Activated CD8-positive, alpha-beta memory T cell treated with anti-CD3 and anti-CD28 coated beads, Interleukin-2, amount 50 U/mL, for 4 hours (primary cell): ENCODE measurements at regions not wholly inside any gene's neighbourhood (a gene's known extent, or its start where the extent isn't known, plus 50 kb on each side); places are given as distances from the start of the nearest gene placed in this dataset.
"Not testable (repeated sequence)": the region's sequence is repeated elsewhere in the genome, so short reads cannot be mapped to it uniquely, and the experiment has no call there.

Experiments
- DNase-seq: peaks from one replicate; pipeline ENCODE4 v3.0.0-alpha.2; 2020

DNA sequence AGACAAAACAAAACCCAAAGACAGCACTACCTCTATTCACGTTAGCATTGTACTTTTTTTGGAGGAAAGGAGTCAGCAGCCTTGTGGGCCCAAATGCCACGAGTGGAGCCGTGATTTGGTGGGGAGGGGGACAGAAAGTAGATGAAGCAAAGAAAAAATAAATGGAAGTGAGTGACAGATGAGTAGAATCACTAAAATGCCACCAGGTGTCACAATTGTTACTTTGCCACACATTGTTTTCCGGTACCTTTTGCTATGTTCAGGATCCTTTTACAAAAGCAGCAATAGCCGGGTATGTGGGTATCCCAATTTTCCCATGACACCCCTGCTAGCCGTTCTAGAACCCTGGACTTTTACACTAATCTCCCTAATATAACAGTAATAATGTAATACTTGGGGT lies 85.0 kb upstream of the AK4 start:
- no peak for DNase-seq

DNA sequence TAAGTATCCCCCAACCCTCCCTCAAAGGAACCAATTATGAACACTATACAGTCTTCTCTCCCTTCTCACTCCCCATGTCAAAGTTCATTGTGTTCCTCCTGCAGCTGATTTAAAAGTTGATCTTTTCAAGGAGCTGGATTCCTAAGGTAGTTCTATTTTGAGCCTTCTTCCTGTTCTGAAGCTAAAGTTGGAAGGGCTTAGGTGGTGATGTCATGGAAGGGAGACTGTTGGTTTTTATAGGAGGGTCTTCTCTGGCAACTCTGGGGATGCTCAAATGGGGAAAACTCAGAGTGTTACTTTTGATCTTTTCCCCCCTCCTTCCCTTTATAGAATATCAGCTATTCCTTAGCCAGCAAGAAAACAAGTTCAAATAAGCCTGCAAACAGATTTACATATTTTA lies 83.0 kb upstream of the AK4 start:
- DNase-seq = no peak

DNA sequence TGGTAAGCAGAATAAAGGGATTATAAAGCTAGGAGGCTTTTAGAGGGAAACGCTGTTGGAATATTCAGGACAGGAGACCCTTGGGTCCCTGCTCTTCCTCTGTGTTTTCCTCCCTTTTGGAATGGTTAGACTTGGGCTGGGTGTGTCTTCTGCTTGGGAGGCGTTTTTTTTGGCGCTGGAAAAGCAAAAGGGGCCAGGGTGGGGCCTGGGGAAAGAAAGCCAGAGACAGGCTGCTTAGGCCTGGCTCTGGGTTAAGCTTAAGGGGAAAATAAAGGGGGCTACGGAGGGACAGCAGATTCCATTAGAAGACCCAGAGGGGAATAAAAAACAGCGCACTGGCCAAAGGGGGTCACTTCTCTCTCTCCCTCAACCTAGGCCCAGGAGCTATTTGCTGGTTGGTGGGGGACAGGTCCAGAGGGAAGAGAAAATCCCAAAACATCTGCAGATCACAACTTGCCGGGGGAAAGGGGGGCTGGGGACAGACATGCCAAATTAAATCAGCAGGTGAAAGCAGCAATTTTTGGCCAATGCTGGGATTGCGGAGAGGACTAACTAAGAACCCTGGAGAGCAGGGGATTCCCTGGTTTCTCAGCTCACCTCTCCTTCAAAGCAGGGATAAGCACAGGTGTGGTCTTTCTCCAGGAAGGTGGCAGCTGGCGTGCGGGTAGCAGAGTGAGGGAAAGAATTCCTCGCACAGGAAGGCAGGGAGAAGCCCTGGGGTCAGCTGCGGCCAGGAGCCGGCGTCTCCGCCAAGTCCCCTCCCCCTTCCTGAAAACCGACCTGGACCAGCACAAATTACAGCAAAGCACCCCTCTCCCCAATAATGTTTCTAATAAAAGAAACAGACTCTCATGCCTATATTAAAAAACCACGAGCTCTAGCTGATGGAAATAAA lies 82.2 kb upstream of the AK4 start:
- DNase-seq = no peak

DNA sequence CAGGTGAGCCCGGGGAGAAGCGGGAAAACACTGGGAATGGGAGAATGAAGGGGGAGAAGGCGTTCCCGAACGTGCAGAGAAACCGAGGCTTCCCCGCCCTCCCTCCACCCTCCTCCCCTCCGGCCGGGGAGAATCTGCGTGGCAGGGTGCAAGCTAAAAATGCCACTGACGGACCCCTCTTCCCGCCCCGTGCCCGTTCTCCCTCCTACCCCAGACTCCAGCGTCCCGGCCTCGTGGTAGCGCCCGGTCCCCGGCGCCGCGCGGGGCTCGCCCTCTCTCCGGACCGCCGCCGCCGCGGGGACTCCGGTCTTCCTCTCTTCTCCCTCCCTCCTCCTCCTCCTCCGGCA lies 81.6 kb upstream of the AK4 start:
- no peak for DNase-seq

DNA sequence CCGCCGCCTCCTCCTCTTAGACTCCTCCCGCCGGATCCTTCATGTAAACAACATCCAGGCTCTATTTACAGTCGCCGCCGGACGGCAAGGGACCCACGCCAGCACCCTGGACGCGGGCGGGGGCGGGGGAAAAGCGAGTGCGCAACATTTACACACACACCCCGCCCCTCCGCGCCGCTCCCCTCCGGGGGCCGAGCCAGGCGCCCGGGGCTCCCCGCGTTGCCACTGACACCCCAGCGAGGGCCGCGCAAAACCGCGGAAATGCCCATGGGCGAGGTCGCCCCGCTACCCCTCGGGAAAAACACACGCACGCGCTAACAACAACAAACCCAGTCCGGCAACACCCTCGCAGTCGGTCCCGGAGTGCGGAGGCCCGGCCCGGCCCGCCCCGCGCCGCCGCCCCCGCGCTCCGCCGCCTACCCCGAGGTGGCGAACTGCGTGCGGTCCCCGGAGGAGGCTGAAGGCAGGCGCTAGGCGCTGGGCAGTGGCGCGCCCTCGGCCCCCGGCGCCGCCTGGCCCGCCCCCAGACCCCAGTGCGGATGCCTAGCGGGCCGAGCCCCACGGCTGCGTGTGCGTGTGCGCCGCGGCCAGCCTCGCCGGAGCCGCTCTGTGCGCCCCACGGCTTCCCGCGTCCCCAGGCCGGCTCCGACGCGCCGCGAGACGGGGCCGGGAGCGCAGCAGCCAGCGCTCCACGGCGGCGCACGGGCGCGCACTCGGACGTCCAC lies 81.1 kb upstream of the AK4 start:
- DNase-seq = peak; percentile 78

DNA sequence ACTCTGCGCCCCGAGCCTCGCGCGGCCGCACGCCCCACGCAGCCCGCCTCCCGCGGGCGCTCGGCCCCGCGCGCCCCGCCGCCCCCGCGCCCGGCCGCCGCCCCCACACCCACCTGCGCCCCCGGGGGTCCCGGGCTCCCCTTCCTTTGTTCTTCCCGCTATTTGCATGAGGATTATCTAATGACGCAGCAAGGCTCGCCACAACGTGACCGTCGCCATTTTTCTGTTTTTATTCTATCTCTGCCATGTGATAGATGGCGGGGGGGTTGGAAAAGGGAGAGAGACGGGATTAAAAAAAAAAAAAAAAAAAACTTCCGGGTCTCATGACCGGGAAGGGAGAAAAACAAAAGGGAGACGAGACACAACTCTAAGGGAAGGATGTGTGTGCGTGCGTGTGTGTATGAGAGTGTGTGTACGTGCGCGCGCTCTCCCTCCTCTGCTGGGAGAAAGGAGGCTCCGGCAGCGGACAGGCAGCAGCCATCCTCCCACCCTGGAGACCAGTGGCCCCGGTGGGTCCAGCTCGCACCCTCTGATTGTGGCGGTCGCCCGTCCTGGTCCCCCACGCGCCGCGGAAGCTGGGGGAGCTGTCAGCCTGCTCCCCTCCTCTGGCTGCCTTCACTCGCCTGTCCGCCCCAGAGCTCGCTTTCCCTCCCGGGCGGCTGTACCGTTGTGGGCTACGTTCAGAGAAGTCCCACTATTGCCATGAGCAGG lies 80.4 kb upstream of the AK4 start:
- DNase-seq = peak; percentile 51

DNA sequence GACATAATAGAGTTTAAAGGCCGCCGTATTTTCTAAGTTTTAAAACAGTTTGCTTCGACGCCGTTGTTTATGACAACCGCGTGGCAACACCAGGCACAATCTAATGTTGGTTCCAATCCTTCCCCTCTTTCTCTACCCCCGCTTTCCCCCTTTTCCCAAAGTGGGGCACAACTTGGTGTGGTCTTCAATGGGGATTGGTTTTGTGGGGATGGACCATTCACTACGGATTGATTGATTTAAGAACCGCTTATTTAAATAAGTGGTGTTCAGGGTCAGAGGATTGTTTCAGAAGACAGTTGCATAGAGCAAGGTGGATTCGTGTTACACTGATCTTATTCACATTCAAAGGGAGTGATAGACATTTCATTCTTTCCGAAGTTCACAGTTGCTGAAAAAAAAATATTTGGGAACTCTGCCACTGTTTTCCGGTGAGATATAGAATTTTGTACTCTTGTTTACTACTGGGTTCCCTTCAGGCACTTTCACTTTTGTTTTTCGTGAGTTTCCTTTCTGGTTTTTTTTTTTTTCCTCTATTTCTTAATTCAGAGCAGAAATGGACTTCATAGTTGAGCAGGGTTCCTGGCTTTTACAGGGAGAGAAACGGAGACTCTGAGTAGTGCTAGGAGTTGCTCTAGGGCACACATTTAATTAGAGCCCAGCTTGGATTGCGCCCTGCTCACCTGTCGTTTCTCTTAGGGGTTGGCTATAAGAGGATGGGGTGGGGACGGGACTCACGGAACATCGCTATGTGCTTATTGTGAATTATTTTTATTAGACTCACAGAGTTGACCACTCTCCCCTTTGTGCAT lies 79.6 kb upstream of the AK4 start:
- no peak for DNase-seq

DNA sequence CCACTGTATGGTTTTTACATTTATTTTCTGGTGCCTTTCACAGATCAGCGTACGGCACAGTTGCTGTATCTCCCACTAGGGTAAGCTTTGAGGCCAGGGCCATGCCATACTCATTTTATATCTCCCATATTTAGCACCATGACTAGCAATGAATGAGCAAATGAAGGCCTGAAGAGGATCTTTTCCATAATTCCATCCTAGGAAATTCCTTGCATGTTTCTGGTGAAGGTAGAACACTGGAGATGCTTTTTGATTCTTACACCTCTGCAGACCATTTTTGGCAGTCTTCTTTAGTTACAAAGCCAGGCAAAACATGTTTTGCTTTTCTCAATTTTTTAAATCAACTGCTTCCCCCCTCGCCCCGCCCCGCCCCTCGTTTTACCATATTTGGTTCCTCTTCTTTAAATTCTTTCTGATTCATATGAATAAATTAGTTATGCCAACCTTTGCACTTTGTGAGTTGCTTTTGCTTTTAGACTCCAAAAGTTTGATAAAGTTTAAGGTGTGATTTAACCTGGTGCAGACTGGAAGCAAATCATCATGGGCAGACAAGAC lies 78.9 kb upstream of the AK4 start:
- peak; percentile 56 for DNase-seq

DNA sequence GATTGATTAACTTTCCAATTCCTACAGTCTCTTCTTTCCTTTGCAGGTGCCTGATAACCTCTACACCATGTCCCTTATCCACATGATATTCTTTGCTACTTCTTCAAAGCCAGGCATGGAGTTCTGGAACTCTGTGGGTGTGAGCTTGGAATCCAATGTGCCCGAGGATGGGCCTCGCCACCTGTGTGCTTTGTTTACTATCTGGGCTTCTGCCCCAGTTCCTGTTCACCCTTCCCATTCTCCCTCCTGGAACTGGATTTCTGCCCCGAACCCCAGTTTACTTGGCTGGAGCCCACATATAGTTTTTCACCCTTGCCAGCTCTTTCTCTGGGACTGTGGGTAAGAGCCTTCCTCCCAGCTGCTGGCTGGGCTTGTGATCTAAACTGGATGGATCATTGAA lies 75.2 kb upstream of the AK4 start:
- no peak for DNase-seq

DNA sequence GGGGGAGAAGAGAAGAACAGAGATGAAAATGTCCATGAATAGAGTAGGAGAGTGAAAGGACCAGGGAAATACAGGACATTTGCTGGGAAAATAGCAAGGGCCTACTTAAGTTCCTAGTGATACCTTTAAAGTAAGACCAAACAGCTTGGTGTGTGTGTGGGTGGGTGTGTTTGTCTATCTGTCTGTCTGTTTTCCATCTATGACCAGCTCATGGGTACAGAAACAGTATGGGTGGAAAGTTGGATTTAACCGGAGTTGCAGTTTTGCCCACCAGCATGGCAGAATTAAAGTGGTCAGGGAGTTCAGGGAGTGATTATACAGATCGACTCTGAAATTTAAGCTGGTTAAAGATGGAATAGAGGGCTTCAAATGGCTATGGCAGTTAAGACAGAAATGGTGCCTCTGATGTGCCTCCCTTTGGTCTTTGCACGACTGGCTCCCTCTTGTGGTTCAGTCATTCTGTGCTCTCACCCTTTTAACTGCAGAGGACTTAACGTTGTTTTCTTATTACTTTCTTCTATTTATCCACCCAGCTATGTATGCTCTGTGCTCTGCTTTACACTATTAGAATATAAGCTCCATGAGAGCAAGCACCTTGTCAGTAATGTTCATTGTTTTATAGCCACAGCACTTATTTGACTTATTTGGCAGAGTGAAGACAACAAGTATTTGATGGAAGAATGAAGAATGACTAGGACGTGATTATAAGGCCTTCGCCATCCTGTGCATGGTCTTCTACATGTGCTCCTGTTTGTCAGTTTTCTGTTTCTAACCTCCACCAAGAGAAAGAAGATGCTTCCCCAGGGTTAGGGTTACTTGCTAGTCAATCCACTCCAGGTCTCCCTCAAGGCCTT lies 72.7 kb upstream of the AK4 start:
- DNase-seq = peak; percentile 61

DNA sequence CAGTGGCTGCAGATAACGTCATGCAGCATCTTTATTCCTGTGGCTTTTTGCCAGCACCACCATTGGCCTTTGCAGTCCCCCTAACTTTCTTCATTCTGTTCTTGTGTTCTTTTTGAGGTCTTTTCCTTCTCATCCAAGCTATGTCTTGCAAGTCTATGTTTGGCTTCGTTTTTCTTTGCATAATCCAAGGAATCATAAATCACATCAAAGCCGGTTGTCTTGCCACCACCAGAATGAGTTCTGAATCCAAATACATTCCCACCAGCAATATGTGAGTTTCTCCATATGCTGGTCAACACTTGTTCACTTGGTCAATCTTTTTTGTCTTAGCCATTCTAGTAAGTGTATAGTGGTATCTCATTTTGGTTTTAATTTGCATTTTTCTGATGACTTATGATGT lies 70.6 kb upstream of the AK4 start:
- no peak for DNase-seq

DNA sequence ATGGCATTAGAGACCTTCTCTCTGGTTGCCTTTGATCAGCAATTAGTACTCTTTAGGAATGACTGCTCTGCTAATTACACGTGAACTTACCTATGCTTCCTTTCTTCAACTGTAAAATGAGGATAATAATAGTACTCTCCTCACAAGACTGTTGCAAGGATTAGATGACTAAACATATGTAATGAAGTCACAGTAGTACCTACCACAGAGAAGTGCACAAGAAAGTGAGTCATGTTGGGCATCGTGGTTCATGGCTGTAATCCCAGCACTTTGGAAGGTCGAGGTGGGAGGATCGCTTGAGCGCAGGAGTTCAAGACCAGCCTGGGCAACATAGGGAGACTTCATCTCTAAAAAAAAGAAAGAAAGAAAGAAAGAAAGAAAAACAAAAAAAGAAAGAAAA lies 68.1 kb upstream of the AK4 start:
- no peak for DNase-seq

DNA sequence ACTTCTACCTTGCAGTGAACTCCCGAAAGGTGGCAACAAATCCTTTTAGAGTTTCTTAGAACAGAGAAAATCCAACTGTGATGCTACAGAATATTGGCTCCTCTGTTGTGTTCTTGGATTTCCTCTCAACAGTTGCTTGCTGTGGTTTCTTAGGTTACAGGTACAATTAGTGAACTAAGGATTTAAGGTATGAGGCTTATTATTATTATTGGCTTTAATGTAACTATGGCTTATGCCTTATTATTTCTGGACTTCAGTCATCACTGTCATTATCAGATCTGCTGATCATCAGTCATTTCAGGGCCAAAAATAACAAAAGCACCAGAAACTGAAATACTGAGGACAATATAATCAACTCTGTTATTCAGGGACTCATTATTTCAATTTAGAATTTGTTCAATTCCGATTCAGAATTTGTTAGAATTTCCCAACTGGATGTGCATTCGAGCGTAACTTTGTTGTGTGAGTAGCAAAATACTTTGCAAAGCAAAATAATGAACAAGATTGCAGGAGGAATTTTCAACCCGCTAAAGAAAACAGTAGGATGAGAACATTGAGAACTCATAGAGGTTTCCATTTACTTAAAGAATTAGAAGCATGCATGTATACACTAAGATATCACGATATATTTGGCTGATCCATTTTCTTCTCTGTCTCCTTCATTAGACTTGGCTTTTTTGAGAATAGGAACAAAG lies 65.5 kb upstream of the AK4 start:
- no peak for DNase-seq

DNA sequence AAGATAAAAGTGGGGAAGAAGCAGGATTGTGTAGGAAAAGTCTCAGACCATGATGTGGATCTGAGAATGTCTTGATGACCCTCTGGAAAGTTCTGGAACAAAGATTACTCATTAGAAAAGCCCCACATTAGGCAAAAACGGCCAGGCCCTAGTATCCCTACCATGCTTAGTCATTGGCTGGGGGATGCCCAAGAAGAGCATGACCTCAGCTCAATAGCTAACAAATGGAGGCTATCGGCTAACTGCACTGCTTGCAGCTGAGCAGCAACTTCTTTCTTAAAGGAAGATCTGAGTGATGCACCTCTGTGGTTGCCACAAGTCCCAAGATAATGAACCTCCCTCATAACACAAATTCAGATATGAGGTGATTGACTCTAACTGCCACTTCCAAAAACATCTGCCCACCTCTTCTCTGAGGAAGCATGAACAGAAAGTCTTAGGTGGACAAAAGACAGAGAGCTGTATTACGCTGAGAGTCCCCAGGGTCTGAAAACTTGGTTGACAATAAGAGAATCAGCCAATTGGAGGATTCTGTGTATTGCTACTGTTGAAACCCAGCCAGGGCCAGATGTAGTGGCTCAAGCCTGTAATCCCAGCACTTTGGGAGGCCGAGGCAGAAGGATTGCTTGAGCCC lies 64.6 kb upstream of the AK4 start:
- no peak for DNase-seq

DNA sequence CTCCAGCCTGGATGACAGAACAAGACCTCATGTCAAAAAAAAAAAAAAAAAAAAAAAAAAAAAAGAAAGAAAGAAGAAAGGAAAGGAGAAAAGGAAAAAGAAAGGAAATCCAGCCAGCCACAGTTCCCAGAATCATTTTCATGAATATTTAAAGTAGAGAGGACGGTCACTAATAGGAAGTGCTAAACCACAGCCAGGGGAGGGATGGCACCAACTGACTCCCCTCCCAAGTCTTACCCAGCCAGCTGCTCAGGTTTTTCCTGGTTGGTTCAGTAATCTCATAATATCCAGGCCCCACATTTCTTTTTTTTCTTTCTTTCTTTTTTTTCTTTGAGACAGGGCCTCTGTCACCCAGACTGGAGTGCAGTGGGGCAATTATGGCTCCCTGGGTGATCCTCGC lies 63.9 kb upstream of the AK4 start:
- no peak for DNase-seq

DNA sequence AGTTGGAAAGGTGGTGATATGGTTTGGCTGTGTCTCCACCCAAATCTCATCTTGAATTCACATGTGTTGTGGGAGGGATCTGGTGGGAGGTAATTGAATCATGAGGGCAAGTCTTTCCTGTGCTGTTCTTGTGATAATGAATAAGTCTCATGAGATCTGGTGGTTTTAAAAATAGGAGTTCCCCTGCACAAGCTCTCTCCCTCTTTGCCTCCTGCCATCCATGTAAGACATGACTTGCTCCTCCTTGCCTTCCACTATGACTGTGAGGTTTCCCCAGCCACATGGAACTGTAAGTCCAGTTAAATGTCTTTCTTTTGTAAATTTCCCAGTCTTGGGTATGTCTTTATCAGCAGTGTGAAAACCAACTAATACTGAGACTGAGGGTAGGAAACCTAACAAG lies 60.5 kb upstream of the AK4 start:
- DNase-seq = not testable (repeated sequence)

DNA sequence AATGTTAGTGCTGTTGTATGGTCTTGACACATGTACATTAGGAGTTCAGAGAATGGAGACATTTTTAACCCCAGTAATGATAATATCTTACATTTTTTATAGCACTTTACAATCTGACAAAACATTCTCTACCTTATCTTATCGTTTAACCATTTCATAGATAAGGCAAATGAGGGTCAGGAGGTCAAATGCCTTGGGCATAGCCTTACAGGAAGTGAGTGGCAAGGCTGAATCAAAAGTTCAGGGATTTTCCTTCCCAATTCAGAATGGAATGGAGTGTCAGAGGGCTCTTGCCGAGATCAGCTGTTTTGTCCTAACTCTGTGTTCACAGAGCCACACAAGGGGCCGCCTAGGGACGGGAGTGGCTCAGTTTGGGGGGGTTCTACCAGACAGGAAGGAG lies 57.6 kb upstream of the AK4 start:
- no peak for DNase-seq

DNA sequence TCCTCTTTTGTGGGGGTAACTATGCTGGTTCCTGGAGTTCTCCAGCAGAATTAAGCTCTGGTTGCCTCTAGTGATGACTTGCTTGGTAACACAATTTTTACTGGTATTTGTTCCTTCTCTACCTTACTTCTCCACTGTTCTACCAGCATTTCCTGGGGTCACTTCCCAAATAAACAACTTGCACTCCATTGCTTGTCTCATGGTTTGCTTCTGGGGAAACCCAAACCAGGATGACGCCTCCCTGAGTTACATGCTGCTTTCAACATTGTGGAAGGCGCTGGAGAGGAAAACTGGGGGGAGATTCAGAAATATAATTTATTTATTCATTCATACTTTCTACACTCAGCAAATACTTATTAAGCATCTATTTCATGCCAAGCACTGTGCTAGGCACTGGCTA lies 55.3 kb upstream of the AK4 start:
- DNase-seq = no peak

DNA sequence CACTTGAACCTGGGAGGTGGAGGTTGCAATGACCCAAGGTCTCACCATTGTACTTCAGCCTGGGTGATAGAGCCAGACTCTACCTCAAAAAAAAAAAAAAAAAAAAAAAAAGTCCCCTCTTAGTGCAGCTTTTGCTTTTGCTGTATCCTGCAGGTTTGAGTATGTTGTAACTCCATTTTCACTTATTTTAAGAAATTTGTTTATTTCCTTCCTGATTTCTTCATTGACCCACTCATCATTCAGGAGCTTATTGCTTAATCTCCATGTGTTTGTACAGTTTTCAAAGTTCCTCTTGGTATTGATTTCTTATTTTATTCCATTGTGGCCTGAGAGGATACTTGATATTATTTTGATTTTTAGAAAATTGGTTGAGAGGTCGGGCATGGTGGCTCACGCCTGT lies 50.9 kb upstream of the AK4 start:
- no peak for DNase-seq
